H9 (cell line): ENCODE measurements at regions not wholly inside any gene's neighbourhood (a gene's known extent, or its start where the extent isn't known, plus 50 kb on each side); places are given as distances from the start of the nearest gene placed in this dataset.

Experiments used
- DNase-seq: peaks from one replicate; pipeline ENCODE4 v3.0.0-alpha.2; 2017
- H2AFZ ChIP-seq: one replicate; pipeline ENCODE4 v1.6.1; 2013; ENCODE audit warnings: mild to moderate bottlenecking, low read length, control low read depth, moderate library complexity
- H2AK5ac ChIP-seq: 2 replicates; pipeline ENCODE4 v1.6.1; 2013; ENCODE audit warnings: low read length, control low read depth, mixed read lengths; ENCODE audit not compliant: insufficient read length
- H2BK120ac ChIP-seq: one replicate; pipeline ENCODE4 v1.6.1; 2013; ENCODE audit warnings: low read depth, mild to moderate bottlenecking, low read length, control low read depth, inconsistent platforms; ENCODE audit not compliant: poor library complexity, severe bottlenecking
- H2BK12ac ChIP-seq: 2 replicates; pipeline ENCODE4 v1.6.1; 2013; ENCODE audit warnings: low read length, control low read depth, mixed read lengths, low read depth; ENCODE audit not compliant: insufficient read length
- H2BK15ac ChIP-seq: 2 replicates; pipeline ENCODE4 v1.6.1; 2013; ENCODE audit warnings: low read depth, low read length, control low read depth
- H2BK20ac ChIP-seq: one replicate; pipeline ENCODE4 v1.6.1; 2013; ENCODE audit warnings: low read depth, mild to moderate bottlenecking, low read length, control low read depth, inconsistent platforms; ENCODE audit not compliant: poor library complexity, severe bottlenecking
- H2BK5ac ChIP-seq: 2 replicates; pipeline ENCODE4 v1.6.1; 2013; ENCODE audit warnings: low read length, control low read depth, mixed read lengths; ENCODE audit not compliant: insufficient read length
- H3K14ac ChIP-seq: 2 replicates; pipeline ENCODE4 v1.6.1; 2013; ENCODE audit warnings: low read length, control low read depth; ENCODE audit not compliant: insufficient read depth
- H3K18ac ChIP-seq: 2 replicates; pipeline ENCODE4 v1.6.1; 2013; ENCODE audit warnings: low read depth, mild to moderate bottlenecking, mixed read lengths, low read length, control low read depth; ENCODE audit not compliant: insufficient read length
- H3K23ac ChIP-seq: 2 replicates; pipeline ENCODE4 v1.6.1; 2013; ENCODE audit warnings: low read length, control low read depth, mixed read lengths, low read depth; ENCODE audit not compliant: insufficient read length
- H3K23me2 ChIP-seq: 2 replicates; pipeline ENCODE4 v1.6.1; 2013; ENCODE audit warnings: low read depth, mild to moderate bottlenecking, mixed read lengths, low read length, control low read depth; ENCODE audit not compliant: insufficient read length, poor library complexity, severe bottlenecking
- H3K27ac ChIP-seq: 2 replicates; pipeline ENCODE4 v1.5.1; 2013; ENCODE audit warnings: low read length, control low read depth, mixed read lengths, low read depth; ENCODE audit not compliant: insufficient read length
- H3K27me3 ChIP-seq: 2 replicates; pipeline ENCODE4 v1.6.1; 2013; ENCODE audit warnings: low read length, control low read depth, inconsistent platforms; ENCODE audit not compliant: insufficient read depth
- H3K4ac ChIP-seq: 2 replicates; pipeline ENCODE4 v1.6.1; 2013; ENCODE audit warnings: low read depth, mild to moderate bottlenecking, control low read depth, inconsistent platforms, low read length, moderate library complexity
- H3K4me1 ChIP-seq: 2 replicates; pipeline ENCODE4 v1.6.1; 2013; ENCODE audit warnings: low read length, control low read depth, inconsistent platforms; ENCODE audit not compliant: insufficient read depth
- H3K4me2 ChIP-seq: 2 replicates; pipeline ENCODE4 v1.6.1; 2013; ENCODE audit warnings: low read length, control low read depth, mixed read lengths; ENCODE audit not compliant: insufficient read length, insufficient read depth
- H3K56ac ChIP-seq: 2 replicates; pipeline ENCODE4 v1.6.1; 2013; ENCODE audit warnings: low read depth, mild to moderate bottlenecking, mixed read lengths, low read length, control low read depth; ENCODE audit not compliant: insufficient read length
- H3K79me1 ChIP-seq: 2 replicates; pipeline ENCODE4 v1.6.1; 2013; ENCODE audit warnings: low read depth, mild to moderate bottlenecking, moderate library complexity, low read length, control low read depth, inconsistent platforms; ENCODE audit not compliant: insufficient read depth, poor library complexity, severe bottlenecking
- H3K79me2 ChIP-seq: 2 replicates; pipeline ENCODE4 v1.6.1; 2013; ENCODE audit warnings: low read length, control low read depth, inconsistent platforms; ENCODE audit not compliant: insufficient read depth
- H3K9ac ChIP-seq: 2 replicates; pipeline ENCODE4 v1.6.1; 2013; ENCODE audit warnings: low read length, control low read depth, mixed read lengths; ENCODE audit not compliant: insufficient read length; ENCODE audit errors: extremely low read depth
- H3K9me3 ChIP-seq: one replicate; pipeline ENCODE4 v1.6.1; 2013; ENCODE audit warnings: low read depth, low read length, inconsistent platforms; ENCODE audit not compliant: control insufficient read depth
- H3T11ph ChIP-seq: one replicate; pipeline ENCODE4 v1.6.1; 2013; ENCODE audit warnings: mild to moderate bottlenecking, low read length, control low read depth, inconsistent platforms
- H4K20me1 ChIP-seq: one replicate; pipeline ENCODE4 v1.6.1; 2013; ENCODE audit not compliant: control insufficient read depth, insufficient read length, insufficient read depth
- H4K5ac ChIP-seq: 2 replicates; pipeline ENCODE4 v1.6.1; 2013; ENCODE audit warnings: low read depth, mild to moderate bottlenecking, mixed read lengths, low read length, control low read depth; ENCODE audit not compliant: insufficient read length
- H4K8ac ChIP-seq: replicated peaks from 2 replicates; pipeline ENCODE4 v1.6.1; 2013; ENCODE audit warnings: low read length, control low read depth, mixed read lengths, low read depth; ENCODE audit not compliant: insufficient read length
- H4K91ac ChIP-seq: 2 replicates; pipeline ENCODE4 v1.6.1; 2013; ENCODE audit warnings: low read depth, mild to moderate bottlenecking, moderate library complexity, mixed read lengths, low read length, control low read depth; ENCODE audit not compliant: insufficient read length
- H3K27ac Mint-ChIP-seq, 3 experiments: 2 replicates in 2 of 3; 3 replicates in 1 of 3; pipeline ENCODE4 v1.8.0; 2020 to 2021; ENCODE audit warnings: mixed read lengths in 3 of 3, mild to moderate bottlenecking in 1 of 3, moderate library complexity in 1 of 3
- H3K27me3 Mint-ChIP-seq: 2 replicates; pipeline ENCODE4 v1.8.0; 2021; ENCODE audit warnings: low read depth, mild to moderate bottlenecking, moderate library complexity, mixed read lengths
- H3K36me3 Mint-ChIP-seq, 3 experiments: 2 replicates in 2 of 3; 3 replicates in 1 of 3; pipeline ENCODE4 v1.8.0; 2020 to 2021; ENCODE audit warnings: low read depth in 3 of 3, mixed read lengths in 3 of 3; ENCODE audit not compliant: insufficient read depth in 1 of 3
- H3K4me1 Mint-ChIP-seq, 2 experiments: 2 replicates each; pipeline ENCODE4 v1.8.0; 2020; ENCODE audit warnings: mixed read lengths in 2 of 2
- H3K4me3 Mint-ChIP-seq, 2 experiments: 2 replicates in 1 of 2; 3 replicates in 1 of 2; pipeline ENCODE4 v1.8.0; 2020 to 2021; ENCODE audit warnings: mild to moderate bottlenecking in 2 of 2, mixed read lengths in 2 of 2, moderate library complexity in 1 of 2
- H3K9me3 Mint-ChIP-seq, 2 experiments: 2 replicates in 1 of 2; 3 replicates in 1 of 2; pipeline ENCODE4 v1.8.0; 2020; ENCODE audit warnings: mild to moderate bottlenecking in 2 of 2, mixed read lengths in 2 of 2, moderate library complexity in 1 of 2
- WGBS: extraction: QIAGEN DNeasy Blood & Tissue Kit; methylation state at CpG from one replicate; pipeline ENCODE4 v1.1.7; 2013; ENCODE audit warnings: missing lambda C conversion rate, low lambda C conversion rate, mixed read lengths; ENCODE audit not compliant: insufficient read length; ENCODE audit errors: extremely low coverage; 5-methylcytosine and 5-hydroxymethylcytosine counted together
- TF ChIP-seq, protein P1 (sequence below): fragments of 200-600 bp; sonication (generic); conservative IDR thresholded peaks from 3 replicates; pipeline ENCODE4 v1.8.0; 2021; ENCODE audit warnings: antibody characterized with exemption, mild to moderate bottlenecking

DNA sequence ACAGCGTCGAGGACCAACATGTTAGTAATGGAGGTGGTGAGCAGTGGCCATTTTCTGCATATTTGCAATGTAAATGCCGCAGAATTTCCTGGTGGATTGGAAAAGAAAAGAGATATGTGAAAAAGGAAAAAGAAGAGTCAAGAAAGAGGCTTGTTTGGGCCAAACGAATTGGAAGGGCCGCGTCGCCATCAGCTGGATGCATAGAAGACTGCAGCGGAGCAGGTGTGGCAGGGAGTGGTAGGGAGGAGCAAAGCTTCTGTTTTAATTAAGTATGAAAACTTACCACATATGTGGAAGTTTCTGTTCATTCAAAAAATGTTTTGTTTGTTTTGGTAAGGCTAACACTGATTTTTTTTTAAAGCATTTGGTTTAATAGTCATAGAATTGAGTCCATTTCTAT is 690.7 kb downstream of the NCAM2 start:
- H3K56ac ChIP-seq: no peak overlapping the region
- H4K20me1 ChIP-seq: no peaks in the 10 kb centered on the region
- no peak overlapping the region for H4K5ac ChIP-seq
- H3K4ac ChIP-seq: no peak overlapping the region
- H3T11ph ChIP-seq: no peak overlapping the region
- no peaks in the 10 kb centered on the region for H3K79me2 ChIP-seq
- H2BK20ac ChIP-seq: no peak overlapping the region
- no peak overlapping the region for H2BK15ac ChIP-seq
- H4K8ac ChIP-seq: no peak overlapping the region
- DNase-seq: peak; percentile 58
- Mint-ChIP-seq H3K4me1 (peaks cover 4 to 7% of the 10 kb centered on the region in 2 experiments), H3K4me3 (peak overlapping the region in 1 of 2 experiments; percentile 12; a peak in 1 of 5 replicates), H3K27ac (0 out of 7 replicates have a peak overlapping the region, but pooled peaks of 1 of the 3 experiments have one; percentile 17), H3K36me3 (no peaks in the 10 kb centered on the region), H3K9me3 (no peaks in the 10 kb centered on the region), H3K27me3 (no peaks in the 10 kb centered on the region; the same call in 1 of the 2 replicates)
- no peak overlapping the region for H2AK5ac ChIP-seq
- H4K91ac ChIP-seq: no peak overlapping the region
- no peaks in the 10 kb centered on the region for H3K4me1 ChIP-seq
- H3K27me3 ChIP-seq: no peaks in the 10 kb centered on the region
- no peak overlapping the region for H2BK5ac ChIP-seq
- no peak overlapping the region for H3K4me2 ChIP-seq
- no peak overlapping the region for H3K18ac ChIP-seq
- no peak overlapping the region for H3K23ac ChIP-seq
- H3K27ac ChIP-seq: no peak overlapping the region
- no peak overlapping the region for H2BK12ac ChIP-seq
- H2BK120ac ChIP-seq: no peak overlapping the region
- H3K14ac ChIP-seq: no peak overlapping the region
- H2AFZ ChIP-seq: peak overlapping the region; percentile 83
- no peaks in the 10 kb centered on the region for H3K9me3 ChIP-seq
- H3K9ac ChIP-seq: no peak overlapping the region
- TF ChIP-seq, protein P1, sequence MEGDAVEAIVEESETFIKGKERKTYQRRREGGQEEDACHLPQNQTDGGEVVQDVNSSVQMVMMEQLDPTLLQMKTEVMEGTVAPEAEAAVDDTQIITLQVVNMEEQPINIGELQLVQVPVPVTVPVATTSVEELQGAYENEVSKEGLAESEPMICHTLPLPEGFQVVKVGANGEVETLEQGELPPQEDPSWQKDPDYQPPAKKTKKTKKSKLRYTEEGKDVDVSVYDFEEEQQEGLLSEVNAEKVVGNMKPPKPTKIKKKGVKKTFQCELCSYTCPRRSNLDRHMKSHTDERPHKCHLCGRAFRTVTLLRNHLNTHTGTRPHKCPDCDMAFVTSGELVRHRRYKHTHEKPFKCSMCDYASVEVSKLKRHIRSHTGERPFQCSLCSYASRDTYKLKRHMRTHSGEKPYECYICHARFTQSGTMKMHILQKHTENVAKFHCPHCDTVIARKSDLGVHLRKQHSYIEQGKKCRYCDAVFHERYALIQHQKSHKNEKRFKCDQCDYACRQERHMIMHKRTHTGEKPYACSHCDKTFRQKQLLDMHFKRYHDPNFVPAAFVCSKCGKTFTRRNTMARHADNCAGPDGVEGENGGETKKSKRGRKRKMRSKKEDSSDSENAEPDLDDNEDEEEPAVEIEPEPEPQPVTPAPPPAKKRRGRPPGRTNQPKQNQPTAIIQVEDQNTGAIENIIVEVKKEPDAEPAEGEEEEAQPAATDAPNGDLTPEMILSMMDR: peak; percentile 74
- WGBS: no CpG with 5 or more reads among the region's 8 CpGs
- H3K79me1 ChIP-seq: no peaks in the 10 kb centered on the region
- no peaks in the 10 kb centered on the region for H3K23me2 ChIP-seq
